Colon (tissue), 2 donors: ENCODE measurements at regions not wholly inside any gene's neighbourhood (a gene's known extent, or its start where the extent isn't known, plus 50 kb on each side); places are given as distances from the start of the nearest gene placed in this dataset.
"Not testable (repeated sequence)": the region's sequence is repeated elsewhere in the genome, so short reads cannot be mapped to it uniquely, and the experiment has no call there.

Experiments
- FAIRE-seq: peaks from 2 replicates; lab custom pipeline; 2012; peaks lifted over from hg19 to GRCh38; lab: Jason Lieb, UNC
- donor health status: control.
- donor health status: control.

- FAIRE-seq: no peak
Observed at GRCh38 chr14:28323951-28324741, 442.4 kb upstream of the FOXG1 start.

GRCh38 chr14:28340816-28341215 lies 425.8 kb upstream of the FOXG1 start:
- FAIRE-seq: no peak

GRCh38 chr14:28344381-28344780 lies 422.2 kb upstream of the FOXG1 start:
- no peak for FAIRE-seq

- no peak for FAIRE-seq
Observed at GRCh38 chr14:28348797-28349196, 417.8 kb upstream of the FOXG1 start.

GRCh38 chr14:28356819-28357218 lies 409.8 kb upstream of the FOXG1 start:
- no peak for FAIRE-seq

GRCh38 chr14:28361486-28361885 lies 405.1 kb upstream of the FOXG1 start:
- FAIRE-seq: no peak

- FAIRE-seq: no peak
Observed at GRCh38 chr14:28365510-28365909, 401.1 kb upstream of the FOXG1 start.

- FAIRE-seq: no peak
Observed at GRCh38 chr14:28373721-28374120, 392.9 kb upstream of the FOXG1 start.

- FAIRE-seq: no peak
Observed at GRCh38 chr14:28375295-28375694, 391.3 kb upstream of the FOXG1 start.

GRCh38 chr14:28381656-28382055 lies 384.9 kb upstream of the FOXG1 start:
- no peak for FAIRE-seq

GRCh38 chr14:28382444-28383190 lies 384.0 kb upstream of the FOXG1 start:
- FAIRE-seq: no peak

GRCh38 chr14:28398506-28398905 lies 368.1 kb upstream of the FOXG1 start:
- FAIRE-seq: no peak

GRCh38 chr14:28401705-28402104 lies 364.9 kb upstream of the FOXG1 start:
- FAIRE-seq: not testable (repeated sequence)

GRCh38 chr14:28406196-28406595 lies 360.4 kb upstream of the FOXG1 start:
- FAIRE-seq: no peak

- FAIRE-seq: no peak
Observed at GRCh38 chr14:28407031-28407825, 359.4 kb upstream of the FOXG1 start.

GRCh38 chr14:28407996-28408395 lies 358.6 kb upstream of the FOXG1 start:
- no peak for FAIRE-seq

- no peak for FAIRE-seq
Observed at GRCh38 chr14:28412077-28412476, 354.5 kb upstream of the FOXG1 start.

GRCh38 chr14:28426960-28427359 lies 339.6 kb upstream of the FOXG1 start:
- FAIRE-seq: no peak

GRCh38 chr14:28436821-28437220 lies 329.8 kb upstream of the FOXG1 start:
- no peak for FAIRE-seq

- FAIRE-seq: no peak
Observed at GRCh38 chr14:28461389-28461788, 305.2 kb upstream of the FOXG1 start.

- FAIRE-seq: no peak
Observed at GRCh38 chr14:28467611-28468010, 299.0 kb upstream of the FOXG1 start.
